Endodermal cell (in vitro differentiated cells): ENCODE measurements at regions not wholly inside any gene's neighbourhood (a gene's known extent, or its start where the extent isn't known, plus 50 kb on each side); places are given as distances from the start of the nearest gene placed in this dataset.

Experiments used
- DNase-seq: peaks from one replicate; pipeline ENCODE4 v3.0.0-alpha.2; 2017
- H3K27ac ChIP-seq: 2 replicates; pipeline ENCODE4 v1.5.1; 2013; ENCODE audit warnings: mild to moderate bottlenecking, low read depth, low read length, moderate library complexity
- H3K27me3 ChIP-seq: 2 replicates; pipeline ENCODE4 v1.6.1; 2013; ENCODE audit warnings: mild to moderate bottlenecking, low read length, moderate library complexity; ENCODE audit not compliant: insufficient read depth, control insufficient read depth, poor library complexity, severe bottlenecking
- H3K36me3 ChIP-seq: 2 replicates; pipeline ENCODE4 v1.7.0; 2013; ENCODE audit warnings: mild to moderate bottlenecking, low read length, moderate library complexity; ENCODE audit not compliant: control insufficient read depth, insufficient read depth
- H3K4me1 ChIP-seq: one replicate; pipeline ENCODE4 v1.7.0; 2013; ENCODE audit warnings: low read length; ENCODE audit not compliant: control insufficient read depth, insufficient read depth
- H3K4me3 ChIP-seq: 2 replicates; pipeline ENCODE4 v1.5.1; 2013; ENCODE audit warnings: mild to moderate bottlenecking, low read length, moderate library complexity
- H3K9ac ChIP-seq: 2 replicates; pipeline ENCODE4 v1.6.1; 2013; ENCODE audit warnings: mild to moderate bottlenecking, low read length, moderate library complexity; ENCODE audit not compliant: poor library complexity, severe bottlenecking; ENCODE audit errors: extremely low read depth
- H3K9me3 ChIP-seq: 2 replicates; pipeline ENCODE4 v1.6.1; 2013; ENCODE audit warnings: mild to moderate bottlenecking, low read length, moderate library complexity; ENCODE audit not compliant: control insufficient read depth
- H3K27ac Mint-ChIP-seq: 2 replicates; pipeline ENCODE4 v1.8.0; 2020; ENCODE audit warnings: mixed read lengths
- H3K27me3 Mint-ChIP-seq: 2 replicates; pipeline ENCODE4 v1.8.0; 2021; ENCODE audit warnings: mild to moderate bottlenecking, mixed read lengths; ENCODE audit not compliant: insufficient read depth
- H3K36me3 Mint-ChIP-seq: 2 replicates; pipeline ENCODE4 v1.8.0; 2020; ENCODE audit warnings: low read depth, mixed read lengths
- H3K4me1 Mint-ChIP-seq: 2 replicates; pipeline ENCODE4 v1.8.0; 2020; ENCODE audit warnings: mixed read lengths
- H3K4me3 Mint-ChIP-seq: 2 replicates; pipeline ENCODE4 v1.8.0; 2020; ENCODE audit warnings: mild to moderate bottlenecking, moderate library complexity, mixed read lengths
- H3K9me3 Mint-ChIP-seq: 2 replicates; pipeline ENCODE4 v1.8.0; 2020; ENCODE audit warnings: mild to moderate bottlenecking, mixed read lengths
- WGBS, 2 experiments: methylation state at CpG; one replicate each; pipeline versions ENCODE4 v1.1.5 to v1.1.7; 2013; ENCODE audit warnings: missing lambda C conversion rate in 2 of 2, mixed read lengths in 1 of 2; ENCODE audit not compliant: insufficient coverage in 1 of 2, insufficient read length in 1 of 2; 5-methylcytosine and 5-hydroxymethylcytosine counted together
- TF ChIP-seq, protein P1 (sequence below): fragments of 200-600 bp; sonication (generic); conservative IDR thresholded peaks from 2 replicates; pipeline ENCODE4 v1.5.0; 2021; ENCODE audit warnings: antibody characterized with exemption, mild to moderate bottlenecking

DNA sequence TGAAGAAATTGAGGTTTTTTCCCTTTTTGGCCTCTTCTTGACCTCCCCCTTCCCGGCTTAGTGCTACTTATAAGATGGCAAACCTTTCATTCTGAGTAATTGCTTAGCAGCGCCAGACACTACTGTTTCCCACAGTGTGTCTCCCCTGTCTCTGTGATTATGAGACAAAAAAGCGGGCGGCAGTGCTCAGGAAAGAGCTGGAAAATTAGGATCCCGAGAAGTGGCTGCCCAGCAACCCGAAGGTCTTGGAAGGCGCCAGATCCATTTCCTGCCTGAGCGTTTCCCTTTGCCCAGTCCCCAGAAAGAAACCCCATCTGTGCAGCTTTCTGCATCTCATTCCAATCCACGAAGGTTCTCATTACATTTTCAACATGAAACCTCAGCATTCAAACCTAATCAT is 191.9 kb upstream of the APCDD1 start:
- Histone ChIP-seq H3K4me1 (no peaks in the 10 kb centered on the region), H3K27me3 (no peaks in the 10 kb centered on the region), H3K9me3 (peaks cover 50% of the 10 kb centered on the region), H3K9ac (no peak overlapping the region), H3K36me3 (no peaks in the 10 kb centered on the region), H3K27ac (no peak overlapping the region), H3K4me3 (no peak overlapping the region)
- 93% methylated on average over 6 to 9 of the region's 9 CpGs for WGBS, 2 experiments
- H3K4me3 Mint-ChIP-seq, result no peak overlapping the region
- H3K4me1 Mint-ChIP-seq, result peaks cover 2% of the 10 kb centered on the region
- TF ChIP-seq, protein P1, sequence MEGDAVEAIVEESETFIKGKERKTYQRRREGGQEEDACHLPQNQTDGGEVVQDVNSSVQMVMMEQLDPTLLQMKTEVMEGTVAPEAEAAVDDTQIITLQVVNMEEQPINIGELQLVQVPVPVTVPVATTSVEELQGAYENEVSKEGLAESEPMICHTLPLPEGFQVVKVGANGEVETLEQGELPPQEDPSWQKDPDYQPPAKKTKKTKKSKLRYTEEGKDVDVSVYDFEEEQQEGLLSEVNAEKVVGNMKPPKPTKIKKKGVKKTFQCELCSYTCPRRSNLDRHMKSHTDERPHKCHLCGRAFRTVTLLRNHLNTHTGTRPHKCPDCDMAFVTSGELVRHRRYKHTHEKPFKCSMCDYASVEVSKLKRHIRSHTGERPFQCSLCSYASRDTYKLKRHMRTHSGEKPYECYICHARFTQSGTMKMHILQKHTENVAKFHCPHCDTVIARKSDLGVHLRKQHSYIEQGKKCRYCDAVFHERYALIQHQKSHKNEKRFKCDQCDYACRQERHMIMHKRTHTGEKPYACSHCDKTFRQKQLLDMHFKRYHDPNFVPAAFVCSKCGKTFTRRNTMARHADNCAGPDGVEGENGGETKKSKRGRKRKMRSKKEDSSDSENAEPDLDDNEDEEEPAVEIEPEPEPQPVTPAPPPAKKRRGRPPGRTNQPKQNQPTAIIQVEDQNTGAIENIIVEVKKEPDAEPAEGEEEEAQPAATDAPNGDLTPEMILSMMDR, result no peak
- no peak for DNase-seq
- peaks cover 36% of the 10 kb centered on the region for H3K9me3 Mint-ChIP-seq
- peaks cover 19% of the 10 kb centered on the region for H3K27me3 Mint-ChIP-seq
- no peaks in the 10 kb centered on the region for H3K36me3 Mint-ChIP-seq
- H3K27ac Mint-ChIP-seq, result no peak overlapping the region

DNA sequence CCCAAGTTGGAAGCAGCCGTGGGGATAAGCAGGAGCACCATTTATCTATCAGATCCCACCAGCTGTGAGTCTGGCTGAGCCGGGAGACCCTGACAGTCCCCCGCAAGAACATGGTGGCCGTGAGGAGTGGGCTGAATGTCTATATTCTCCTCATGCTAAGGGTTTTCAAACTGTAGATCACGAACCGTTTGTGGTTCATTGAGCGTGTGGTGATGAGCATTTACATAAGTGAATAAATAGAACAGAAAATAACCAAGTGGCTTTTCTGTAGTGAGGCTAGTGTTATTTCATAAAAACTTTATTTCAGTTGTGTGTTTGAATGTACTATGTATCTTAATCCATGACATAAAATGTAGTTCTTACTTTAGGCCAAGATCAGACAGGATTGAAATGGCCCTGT is 190.2 kb upstream of the APCDD1 start:
- Histone ChIP-seq H3K27ac (no peak overlapping the region), H3K36me3 (no peaks in the 10 kb centered on the region), H3K4me1 (no peaks in the 10 kb centered on the region), H3K9ac (no peak overlapping the region), H3K27me3 (no peaks in the 10 kb centered on the region), H3K9me3 (peaks cover 40% of the 10 kb centered on the region), H3K4me3 (no peak overlapping the region)
- peaks cover 16% of the 10 kb centered on the region for H3K27me3 Mint-ChIP-seq
- H3K4me1 Mint-ChIP-seq, result peaks cover 8% of the 10 kb centered on the region
- WGBS, 2 experiments, result 96% methylated on average over 5 to 7 of the region's 7 CpGs
- DNase-seq, result no peak
- no peak overlapping the region for H3K27ac Mint-ChIP-seq
- peaks cover 1% of the 10 kb centered on the region for H3K36me3 Mint-ChIP-seq
- TF ChIP-seq, protein P1, result no peak
- peaks cover 28% of the 10 kb centered on the region for H3K9me3 Mint-ChIP-seq
- no peak overlapping the region for H3K4me3 Mint-ChIP-seq

DNA sequence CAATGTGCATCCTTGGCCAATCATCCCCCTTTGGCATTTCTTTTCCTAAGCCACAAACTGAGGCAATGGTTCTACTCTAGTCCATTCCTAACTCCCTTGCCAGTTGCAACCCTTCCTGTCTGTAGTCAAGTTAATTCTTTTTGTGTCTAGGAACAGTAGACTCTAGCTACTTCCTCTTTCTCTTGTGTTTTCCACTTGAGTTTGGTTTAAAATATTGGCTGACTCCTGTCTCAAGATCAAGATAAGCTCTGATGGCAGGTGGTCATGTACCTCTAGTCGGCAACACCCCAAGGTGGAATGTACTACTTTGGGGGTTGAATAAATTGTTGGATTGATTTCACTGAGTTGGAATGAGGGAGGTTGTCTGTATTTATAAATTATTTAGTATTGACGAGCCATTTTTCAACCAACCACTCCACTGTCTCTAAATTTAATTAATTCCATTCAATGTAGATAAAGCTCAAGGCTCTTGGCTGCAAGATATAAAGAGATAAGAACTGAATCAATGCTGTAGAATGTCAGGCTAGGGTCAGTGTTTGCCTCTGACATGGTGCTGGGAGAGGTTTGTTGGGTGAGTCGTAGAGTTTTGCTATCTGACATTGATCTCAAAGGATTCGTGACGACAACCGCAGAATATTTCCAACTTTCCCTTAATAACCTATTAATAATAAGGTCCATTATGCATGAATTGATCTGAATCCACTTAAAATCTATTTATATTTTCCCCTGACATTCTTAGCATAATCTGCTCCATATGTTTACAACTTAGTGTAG is 188.7 kb upstream of the APCDD1 start:
- peaks cover 25% of the 10 kb centered on the region for H3K9me3 ChIP-seq
- H3K27ac ChIP-seq, result no peak overlapping the region
- DNase-seq, result no peak
- Mint-ChIP-seq H3K27me3 (peaks cover 8% of the 10 kb centered on the region), H3K27ac (no peak overlapping the region), H3K4me3 (no peak overlapping the region), H3K9me3 (peaks cover 15% of the 10 kb centered on the region), H3K36me3 (peaks cover 1% of the 10 kb centered on the region), H3K4me1 (peaks cover 23% of the 10 kb centered on the region)
- no peaks in the 10 kb centered on the region for H3K27me3 ChIP-seq
- H3K4me1 ChIP-seq, result peaks cover 6% of the 10 kb centered on the region
- H3K9ac ChIP-seq, result no peak overlapping the region
- TF ChIP-seq, protein P1, result no peak
- H3K36me3 ChIP-seq, result no peaks in the 10 kb centered on the region
- H3K4me3 ChIP-seq, result no peak overlapping the region
- 91 to 100% methylated on average over 4 to 5 of the region's 6 CpGs for WGBS, 2 experiments
